A549 (cell line): ENCODE measurements at regions not wholly inside any gene's neighbourhood (a gene's known extent, or its start where the extent isn't known, plus 50 kb on each side); places are given as distances from the start of the nearest gene placed in this dataset.

Experiments
- ATAC-seq, 2 experiments: fragments of 200-7000 bp in 1 of 2; fragments of >200 bp in 1 of 2; cut with Nextera tagmentation in 1 of 2; cut with Tn5 transposase in 1 of 2; 3 replicates each; pipeline versions ENCODE4 v1.8.0 to v1.9.1; 2018 to 2020; ENCODE audit warnings: mild to moderate bottlenecking in 1 of 2, moderate library complexity in 1 of 2
- CTCF ChIA-PET: fragments of 300-600 bp; sonication (Branson Sonifier 250); formaldehyde crosslinking; extraction: SDS; loops from one replicate; lab custom pipeline; 2021; ENCODE audit warnings: antibody characterized with exemption, inconsistent platforms; lab: Yijun Ruan, JAX
- POLR2A ChIA-PET: fragments of 350-600 bp; formaldehyde crosslinking; extraction: SDS; loops from one replicate; lab custom pipeline; 2021; ENCODE audit warnings: antibody characterized with exemption, inconsistent platforms; lab: Yijun Ruan, JAX
- DNase-seq, 2 experiments: peaks; one replicate each; pipeline versions ENCODE4 v3.0.0 to v3.0.0-alpha.2; 2011 to 2016; ENCODE audit warnings: low read depth in 1 of 2, low spot score in 1 of 2
- FAIRE-seq: peaks from 2 replicates; lab custom pipeline; 2011; peaks lifted over from hg19 to GRCh38; lab: Jason Lieb, UNC
- H3K27ac ChIP-seq, 2 experiments: fragments of >200 bp; sonication (Bioruptor Twin); formaldehyde crosslinking; 3 replicates each; pipeline ENCODE4 v1.5.1; 2016 to 2017
- H3K4me1 ChIP-seq: fragments of >200 bp; sonication (Bioruptor Twin); formaldehyde crosslinking; 3 replicates; pipeline ENCODE4 v1.6.1; 2016
- H3K4me2 ChIP-seq: fragments of >200 bp; sonication (Bioruptor Twin); formaldehyde crosslinking; 3 replicates; pipeline ENCODE4 v1.6.1; 2016
- H3K4me3 ChIP-seq: fragments of >200 bp; sonication (Bioruptor Twin); formaldehyde crosslinking; 3 replicates; pipeline ENCODE4 v1.5.1; 2016
- H3K9me3 ChIP-seq: fragments of >200 bp; sonication (Bioruptor Twin); formaldehyde crosslinking; 3 replicates; pipeline ENCODE4 v1.6.1; 2016
- ATOH8 ChIP-seq: fragments of 250-450 bp; sonication (Bioruptor Pico); IDR thresholded peaks from 2 replicates; pipeline ENCODE4 v1.5.0; 2020; ENCODE audit warnings: low read depth, mild to moderate bottlenecking, moderate library complexity
- BHLHE40 ChIP-seq: IDR thresholded peaks from 2 replicates; pipeline ENCODE4 v1.6.1; 2012; ENCODE audit warnings: low read depth, low read length, inconsistent platforms
- CBX8 ChIP-seq: fragments of 200-600 bp; sonication (generic); IDR thresholded peaks from 2 replicates; pipeline ENCODE4 v1.6.1; 2016
- E2F6 ChIP-seq: IDR thresholded peaks from 2 replicates; pipeline ENCODE4 v1.6.1; 2012; ENCODE audit warnings: low read depth, borderline replicate concordance
- EHMT2 ChIP-seq: fragments of 200-600 bp; sonication (generic); IDR thresholded peaks from 2 replicates; pipeline ENCODE4 v1.6.1; 2016; ENCODE audit warnings: antibody characterized with exemption, low read depth, mild to moderate bottlenecking, moderate library complexity
- ELK1 ChIP-seq: fragments of 150-350 bp; IDR thresholded peaks from 2 replicates; pipeline ENCODE4 v1.6.1; 2014; ENCODE audit warnings: low read depth, mild to moderate bottlenecking, low read length
- FOSL2 ChIP-seq, 2 experiments: fragments of 450-650 bp in 1 of 2; fragments of >200 bp in 1 of 2; sonication (Bioruptor Twin) in 1 of 2; formaldehyde crosslinking; IDR thresholded peaks; 2 replicates each; pipeline versions ENCODE4 v1.5.0 to v1.6.1; 2016 to 2020; ENCODE audit warnings: mild to moderate bottlenecking in 1 of 2, moderate library complexity in 1 of 2
- GATA3 ChIP-seq: IDR thresholded peaks from 2 replicates; pipeline ENCODE4 v1.6.1; 2012; ENCODE audit warnings: borderline replicate concordance
- HDAC2 ChIP-seq: fragments of 200-600 bp; sonication (generic); IDR thresholded peaks from 2 replicates; pipeline ENCODE4 v1.6.1; 2016
- HES2 ChIP-seq: fragments of >200 bp; sonication (Bioruptor Twin); formaldehyde crosslinking; IDR thresholded peaks from 2 replicates; pipeline ENCODE4 v1.6.1; 2016
- HOXB5 ChIP-seq: fragments of 250-450 bp; sonication (Bioruptor Pico); IDR thresholded peaks from 2 replicates; pipeline ENCODE4 v1.5.0; 2020; ENCODE audit warnings: mild to moderate bottlenecking, moderate library complexity
- JUN ChIP-seq, 2 experiments: fragments of >200 bp; sonication (Bioruptor Twin); formaldehyde crosslinking; IDR thresholded peaks; 2 replicates in 1 of 2; 3 replicates in 1 of 2; pipeline ENCODE4 v1.6.1; 2016 to 2017
- KDM1A ChIP-seq: fragments of 200-600 bp; sonication (generic); IDR thresholded peaks from 2 replicates; pipeline ENCODE4 v1.6.1; 2016; ENCODE audit warnings: low read depth, mild to moderate bottlenecking
- KDM5A ChIP-seq: fragments of 200-600 bp; sonication (generic); IDR thresholded peaks from 2 replicates; pipeline ENCODE4 v1.6.1; 2016; ENCODE audit warnings: antibody characterized with exemption, mild to moderate bottlenecking
- MAFK ChIP-seq: fragments of 450-650 bp; IDR thresholded peaks from 2 replicates; pipeline ENCODE4 v1.6.1; 2014; ENCODE audit not compliant: partially characterized antibody
- PBX3 ChIP-seq: IDR thresholded peaks from 2 replicates; pipeline ENCODE4 v1.6.1; 2012
- PHF8 ChIP-seq: fragments of 200-600 bp; sonication (generic); IDR thresholded peaks from 2 replicates; pipeline ENCODE4 v1.6.1; 2016; ENCODE audit warnings: low read depth, mild to moderate bottlenecking, antibody characterized with exemption, moderate library complexity, borderline replicate concordance
- POLR2A ChIP-seq: IDR thresholded peaks from 2 replicates; pipeline ENCODE4 v1.6.1; 2012; ENCODE audit warnings: mild to moderate bottlenecking, low read length
- RAD21 ChIP-seq, 2 experiments: fragments of >200 bp in 1 of 2; sonication (Bioruptor Twin) in 1 of 2; formaldehyde crosslinking in 1 of 2; IDR thresholded peaks in 1 of 2; conservative IDR thresholded peaks in 1 of 2; 2 replicates in 1 of 2; 3 replicates in 1 of 2; pipeline ENCODE4 v1.6.1; 2012 to 2018; ENCODE audit warnings: inconsistent platforms in 1 of 2
- REST ChIP-seq: fragments of 200-600 bp; sonication (generic); IDR thresholded peaks from 2 replicates; pipeline ENCODE4 v1.6.1; 2016; ENCODE audit warnings: antibody characterized with exemption, mild to moderate bottlenecking, moderate library complexity
- RFX5 ChIP-seq: fragments of 450-650 bp; IDR thresholded peaks from 2 replicates; pipeline ENCODE4 v1.7.1; 2014; ENCODE audit warnings: antibody characterized with exemption, mild to moderate bottlenecking, moderate library complexity
- RNF2 ChIP-seq: fragments of 200-600 bp; sonication (generic); IDR thresholded peaks from 2 replicates; pipeline ENCODE4 v1.6.1; 2016; ENCODE audit warnings: low read depth, mild to moderate bottlenecking, antibody characterized with exemption, moderate library complexity, borderline replicate concordance
- ZC3H11A ChIP-seq: fragments of 450-650 bp; IDR thresholded peaks from 2 replicates; pipeline ENCODE4 v1.6.1; 2014; ENCODE audit warnings: antibody characterized with exemption, mild to moderate bottlenecking
- ZNF302 ChIP-seq: fragments of 250-450 bp; sonication (Bioruptor Pico); IDR thresholded peaks from 2 replicates; pipeline ENCODE4 v1.9.0; 2021; ENCODE audit warnings: inconsistent platforms, mild to moderate bottlenecking, moderate library complexity
- WGBS: methylation state at CpG from one replicate; pipeline ENCODE4 v1.1.6; 2017; ENCODE audit errors: missing lambda C conversion rate; 5-methylcytosine and 5-hydroxymethylcytosine counted together

- Histone ChIP-seq H3K4me1 (no peaks in the 10 kb centered on the region), H3K9me3 (no peaks in the 10 kb centered on the region), H3K4me3 (no peak overlapping the region), H3K27ac (no peak overlapping the region), H3K4me2 (no peak overlapping the region)
- WGBS, result 13% methylated on average over 2 of the region's 2 CpGs
- POLR2A ChIA-PET, result no interaction called here
- no peak for FAIRE-seq
- no peak for TF ChIP-seq RFX5
- no peak for TF ChIP-seq HDAC2
- TF ChIP-seq PHF8, result no peak
- TF ChIP-seq EHMT2, result no peak
- TF ChIP-seq BHLHE40, result no peak
- TF ChIP-seq ELK1, result no peak
- TF ChIP-seq REST, result no peak
- TF ChIP-seq, all 56 proteins: peak for 0
- ATAC-seq, result no peak
- CTCF ChIA-PET, result no interaction called here
- DNase-seq, result no peak
Observed at GRCh38 chr4:29711226-29711625, 1008.9 kb upstream of the PCDH7 start.

- 30% methylated on average over 10 of the region's 10 CpGs for WGBS
- ATAC-seq (no peak), DNase-seq (no peak), FAIRE-seq (no peak)
- no peaks in the 10 kb centered on the region for H3K4me1 ChIP-seq
- TF ChIP-seq ZC3H11A, result no peak
- peak; percentile 6 for TF ChIP-seq MAFK
- TF ChIP-seq HES2, result no peak
- CTCF ChIA-PET, result interaction anchor here (0.6 kb wide), 1 partner anchor 283 kb away, joined by 4 read pairs; no protein-coding TSS in a partner anchor
- POLR2A ChIA-PET, result no interaction called here
- no peak overlapping the region for H3K4me2 ChIP-seq
- no peak overlapping the region for H3K4me3 ChIP-seq
- no peaks in the 10 kb centered on the region for H3K9me3 ChIP-seq
- H3K27ac ChIP-seq, result no peak overlapping the region
Observed at GRCh38 chr4:29717287-29718057, 1002.7 kb upstream of the PCDH7 start.

GRCh38 chr4:29718136-29718535, 1002.0 kb upstream of the PCDH7 start:
- FAIRE-seq, result no peak

More at GRCh38 chr4:29718136-29718535, 1002.0 kb upstream of the PCDH7 start:
- no peak for ATAC-seq
- H3K27ac ChIP-seq, result no peak overlapping the region
- POLR2A ChIA-PET, result no interaction called here
- CTCF ChIA-PET, result no interaction called here
- H3K4me3 ChIP-seq, result no peak overlapping the region
- H3K9me3 ChIP-seq, result no peaks in the 10 kb centered on the region
- H3K4me2 ChIP-seq, result no peak overlapping the region
- TF ChIP-seq CBX8 (no peak), HOXB5 (CRISPR knock-in tag) (no peak), JUN (IDR thresholded peaks at IDR 0.05) (no peak), KDM5A (no peak), ATOH8 (CRISPR knock-in tag) (no peak), RNF2 (no peak), FOSL2 (IDR thresholded peaks at IDR 0.05) (no peak), FOSL2 (CRISPR knock-in tag; IDR thresholded peaks at IDR 0.05) (no peak), GATA3 (no peak), PBX3 (no peak), POLR2A (no peak), ZNF302 (CRISPR knock-in tag) (no peak), E2F6 (no peak), RAD21 (conservative IDR thresholded peaks at IDR 0.05 in 1 of 2, IDR thresholded peaks at IDR 0.05 in 1 of 2) (no peak), KDM1A (no peak)
- TF ChIP-seq, all 56 proteins: peak for 0
- H3K4me1 ChIP-seq, result no peaks in the 10 kb centered on the region
- DNase-seq, result no peak
